SK-N-SH (cell line): ENCODE measurements at regions not wholly inside any gene's neighbourhood (a gene's known extent, or its start where the extent isn't known, plus 50 kb on each side); places are given as distances from the start of the nearest gene placed in this dataset.

ENCODE experiments used
- CTCF ChIA-PET: fragments of 300-600, 350-600 bp; formaldehyde crosslinking; extraction: SDS; loops from one replicate; lab custom pipeline; 2021; lab: Yijun Ruan, JAX
- POLR2A ChIA-PET: fragments of 350-600 bp; sonication (Branson Sonifier 250); formaldehyde crosslinking; extraction: SDS; loops from one replicate; lab custom pipeline; 2020; ENCODE audit warnings: antibody characterized with exemption, inconsistent platforms; lab: Yijun Ruan, JAX
- DNase-seq: peaks from one replicate; pipeline ENCODE4 v3.0.0; 2012
- H2AFZ ChIP-seq: fragments of 200-600 bp; sonication (generic); 2 replicates; pipeline ENCODE4 v1.8.1; 2016; ENCODE audit warnings: antibody characterized with exemption, mild to moderate bottlenecking, low read depth
- H3F3A ChIP-seq: fragments of 200-600 bp; sonication (generic); replicated peaks from 2 replicates; pipeline ENCODE3; 2016; ENCODE audit warnings: antibody characterized with exemption, mild to moderate bottlenecking; ENCODE audit not compliant: insufficient read depth
- H3K27ac ChIP-seq, 2 experiments: fragments of 200-500 bp in 1 of 2; fragments of 200-600 bp in 1 of 2; sonication (Bioruptor generic) in 1 of 2; sonication (generic), shearing (Covaris generic) in 1 of 2; 2 replicates each; pipeline versions ENCODE4 v1.5.1 to v1.6.1; 2014 to 2016; ENCODE audit warnings: low read depth in 2 of 2, inconsistent platforms in 1 of 2, low read length in 1 of 2, mild to moderate bottlenecking in 1 of 2, mixed read lengths in 1 of 2
- H3K27me3 ChIP-seq: fragments of 200-600 bp; sonication (generic), shearing (Covaris generic); 2 replicates; pipeline ENCODE4 v1.6.1; 2016; ENCODE audit warnings: mixed run types; ENCODE audit not compliant: insufficient read depth
- H3K36me3 ChIP-seq, 2 experiments: fragments of 200-500 bp in 1 of 2; fragments of 200-600 bp in 1 of 2; sonication (Bioruptor generic) in 1 of 2; sonication (generic) in 1 of 2; replicated peaks in 1 of 2; 2 replicates each; pipeline versions ENCODE3 to v1.5.1; 2014 to 2016; ENCODE audit warnings: low read length in 1 of 2, mild to moderate bottlenecking in 1 of 2; ENCODE audit not compliant: insufficient read depth in 2 of 2, control insufficient read depth in 1 of 2
- H3K4me1 ChIP-seq, 2 experiments: fragments of 200-500 bp in 1 of 2; fragments of 200-600 bp in 1 of 2; sonication (Bioruptor generic) in 1 of 2; sonication (generic), shearing (Covaris generic) in 1 of 2; 2 replicates each; pipeline versions ENCODE4 v1.5.1 to v1.6.1; 2014 to 2016; ENCODE audit warnings: low read depth in 1 of 2, low read length in 1 of 2, mixed run types in 1 of 2; ENCODE audit not compliant: insufficient read depth in 2 of 2, control insufficient read depth in 1 of 2
- H3K4me2 ChIP-seq: fragments of 200-600 bp; sonication (generic), shearing (Covaris generic); 2 replicates; pipeline ENCODE4 v1.6.1; 2017; ENCODE audit warnings: mixed run types
- H3K4me3 ChIP-seq, 2 experiments: fragments of 200-500 bp in 1 of 2; fragments of 200-600 bp in 1 of 2; sonication (Bioruptor generic) in 1 of 2; sonication (generic), shearing (Covaris generic) in 1 of 2; 2 replicates each; pipeline versions ENCODE4 v1.5.1 to v1.8.1; 2014 to 2016; ENCODE audit warnings: low read depth in 2 of 2, inconsistent platforms in 1 of 2, low read length in 1 of 2, mild to moderate bottlenecking in 1 of 2, mixed read lengths in 1 of 2, moderate library complexity in 1 of 2
- H3K79me2 ChIP-seq: fragments of 200-600 bp; sonication (generic); 2 replicates; pipeline ENCODE4 v1.8.1; 2017; ENCODE audit warnings: mild to moderate bottlenecking; ENCODE audit not compliant: insufficient read depth
- H3K9ac ChIP-seq: fragments of 200-600 bp; sonication (generic); 2 replicates; pipeline ENCODE4 v1.6.1; 2017; ENCODE audit warnings: mixed run types
- H3K9me2 ChIP-seq: fragments of 200-600 bp; sonication (generic); 2 replicates; pipeline ENCODE4 v1.6.1; 2017; ENCODE audit warnings: mixed run types
- H3K9me3 ChIP-seq: fragments of 200-600 bp; sonication (generic); 2 replicates; pipeline ENCODE4 v1.6.1; 2017; ENCODE audit warnings: mixed run types, mild to moderate bottlenecking, moderate library complexity
- H4K20me1 ChIP-seq: fragments of 200-600 bp; sonication (generic); 2 replicates; pipeline ENCODE4 v1.6.1; 2017; ENCODE audit warnings: mild to moderate bottlenecking, mixed run types; ENCODE audit not compliant: insufficient read depth
- FOXM1 ChIP-seq: IDR thresholded peaks from 2 replicates; pipeline ENCODE4 v1.4.0; 2012; ENCODE audit warnings: low read depth, mild to moderate bottlenecking
- GABPA ChIP-seq: IDR thresholded peaks from 2 replicates; pipeline ENCODE4 v1.4.0; 2012; ENCODE audit warnings: low read depth, mild to moderate bottlenecking
- GATA2 ChIP-seq: sonication (generic); formaldehyde crosslinking; IDR thresholded peaks from 2 replicates; pipeline ENCODE4 v1.5.0; 2020; ENCODE audit warnings: mild to moderate bottlenecking, missing genetic modification reagents
- MXI1 ChIP-seq: IDR thresholded peaks from 2 replicates; pipeline ENCODE4 v1.6.1; 2012; ENCODE audit warnings: mild to moderate bottlenecking, low read depth, low read length, improper control_type of control experiment
- SIN3A ChIP-seq: IDR thresholded peaks from 2 replicates; pipeline ENCODE4 v1.6.1; 2012; ENCODE audit warnings: low read depth, mild to moderate bottlenecking, low read length, moderate library complexity, borderline replicate concordance
- WGBS: methylation state at CpG from one replicate; pipeline ENCODE4 v1.1.6; 2017; ENCODE audit warnings: low lambda C conversion rate; 5-methylcytosine and 5-hydroxymethylcytosine counted together
- TF ChIP-seq, protein P1 (sequence below): fragments of 150-350 bp; IDR thresholded peaks from 2 replicates; pipeline ENCODE4 v1.6.1; 2017; ENCODE audit warnings: antibody characterized with exemption, low read length, low read depth, borderline replicate concordance
- TF ChIP-seq, protein P2 (sequence below): IDR thresholded peaks from 2 replicates; pipeline ENCODE4 v1.6.1; 2012; ENCODE audit warnings: mild to moderate bottlenecking, low read depth, low read length, moderate library complexity
- TF ChIP-seq, protein P3 (sequence below): IDR thresholded peaks from 2 replicates; pipeline ENCODE4 v1.4.0; 2012; ENCODE audit warnings: low read depth, borderline replicate concordance
- TF ChIP-seq, protein P4 (sequence below): IDR thresholded peaks from 2 replicates; pipeline ENCODE4 v1.4.0; 2012; ENCODE audit warnings: low read depth, borderline replicate concordance

DNA sequence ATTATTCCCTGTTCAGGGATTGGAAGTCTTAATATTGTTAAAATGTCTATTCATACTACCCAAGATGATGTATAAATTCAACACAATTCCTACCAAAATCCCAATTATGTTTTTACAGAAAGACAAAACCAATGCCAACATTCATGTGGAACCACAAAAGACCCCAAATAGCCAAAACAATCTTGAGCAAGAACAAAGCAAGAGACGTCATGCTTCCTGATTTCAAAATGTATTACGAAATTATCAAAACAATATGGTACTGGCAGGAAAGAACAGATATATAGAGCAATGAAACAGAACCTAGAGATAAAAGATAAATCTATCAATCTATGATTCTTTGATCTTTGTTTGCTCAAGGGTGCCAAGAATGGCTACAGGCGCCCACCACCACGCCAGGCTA, 237.9 kb downstream of the TAF11L14 start:
- H3K27me3 ChIP-seq: no peaks in the 10 kb centered on the region
- CTCF ChIA-PET: no interaction called here

DNA sequence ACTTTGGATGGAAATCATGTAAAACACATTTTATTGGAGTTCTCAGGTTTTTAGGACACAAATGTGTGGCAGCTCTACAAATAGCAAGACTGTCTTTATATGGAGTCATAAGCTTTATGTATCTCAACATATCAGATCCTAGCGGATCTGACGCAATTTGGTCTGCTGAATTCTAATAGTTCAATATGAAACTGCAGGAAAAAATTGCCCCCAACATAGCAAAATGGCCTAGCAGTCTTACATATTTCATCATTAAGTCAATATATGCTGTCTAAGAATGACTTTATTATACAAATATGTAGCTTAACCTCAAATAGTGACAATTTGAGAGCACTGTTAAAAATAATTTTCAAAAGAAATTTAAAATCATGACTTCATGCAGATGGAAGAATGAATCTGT, 244.3 kb downstream of the TAF11L14 start:
- POLR2A ChIA-PET: no interaction called here
- WGBS: 7% methylated on average over 2 of the region's 2 CpGs

More for the DNA sequence above, 237.9 kb downstream of the TAF11L14 start:
- 12% methylated on average over 4 of the region's 4 CpGs for WGBS
- H4K20me1 ChIP-seq: no peaks in the 10 kb centered on the region
- DNase-seq: no peak
- TF ChIP-seq, protein P1, sequence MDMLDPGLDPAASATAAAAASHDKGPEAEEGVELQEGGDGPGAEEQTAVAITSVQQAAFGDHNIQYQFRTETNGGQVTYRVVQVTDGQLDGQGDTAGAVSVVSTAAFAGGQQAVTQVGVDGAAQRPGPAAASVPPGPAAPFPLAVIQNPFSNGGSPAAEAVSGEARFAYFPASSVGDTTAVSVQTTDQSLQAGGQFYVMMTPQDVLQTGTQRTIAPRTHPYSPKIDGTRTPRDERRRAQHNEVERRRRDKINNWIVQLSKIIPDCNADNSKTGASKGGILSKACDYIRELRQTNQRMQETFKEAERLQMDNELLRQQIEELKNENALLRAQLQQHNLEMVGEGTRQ: no peak
- TF ChIP-seq SIN3A (no peak), GABPA (no peak)
- no peaks in the 10 kb centered on the region for H3K9me2 ChIP-seq
- POLR2A ChIA-PET: no interaction called here
- H3F3A ChIP-seq: no peaks in the 10 kb centered on the region
- H2AFZ ChIP-seq: no peak overlapping the region
- H3K9me3 ChIP-seq: peaks cover 6% of the 10 kb centered on the region; the same call in 1 of the 2 replicates
- H3K4me2 ChIP-seq: no peak overlapping the region
- no peaks in the 10 kb centered on the region for H3K4me1 ChIP-seq
- no peak overlapping the region for H3K9ac ChIP-seq
- no peaks in the 10 kb centered on the region for H3K79me2 ChIP-seq
- H3K36me3 ChIP-seq: no peaks in the 10 kb centered on the region
- no peak overlapping the region for H3K4me3 ChIP-seq
- no peak overlapping the region for H3K27ac ChIP-seq

More for the DNA sequence above, 244.3 kb downstream of the TAF11L14 start:
- no peaks in the 10 kb centered on the region for H3K9me2 ChIP-seq
- TF ChIP-seq GATA2: no peak
- TF ChIP-seq, protein P2, sequence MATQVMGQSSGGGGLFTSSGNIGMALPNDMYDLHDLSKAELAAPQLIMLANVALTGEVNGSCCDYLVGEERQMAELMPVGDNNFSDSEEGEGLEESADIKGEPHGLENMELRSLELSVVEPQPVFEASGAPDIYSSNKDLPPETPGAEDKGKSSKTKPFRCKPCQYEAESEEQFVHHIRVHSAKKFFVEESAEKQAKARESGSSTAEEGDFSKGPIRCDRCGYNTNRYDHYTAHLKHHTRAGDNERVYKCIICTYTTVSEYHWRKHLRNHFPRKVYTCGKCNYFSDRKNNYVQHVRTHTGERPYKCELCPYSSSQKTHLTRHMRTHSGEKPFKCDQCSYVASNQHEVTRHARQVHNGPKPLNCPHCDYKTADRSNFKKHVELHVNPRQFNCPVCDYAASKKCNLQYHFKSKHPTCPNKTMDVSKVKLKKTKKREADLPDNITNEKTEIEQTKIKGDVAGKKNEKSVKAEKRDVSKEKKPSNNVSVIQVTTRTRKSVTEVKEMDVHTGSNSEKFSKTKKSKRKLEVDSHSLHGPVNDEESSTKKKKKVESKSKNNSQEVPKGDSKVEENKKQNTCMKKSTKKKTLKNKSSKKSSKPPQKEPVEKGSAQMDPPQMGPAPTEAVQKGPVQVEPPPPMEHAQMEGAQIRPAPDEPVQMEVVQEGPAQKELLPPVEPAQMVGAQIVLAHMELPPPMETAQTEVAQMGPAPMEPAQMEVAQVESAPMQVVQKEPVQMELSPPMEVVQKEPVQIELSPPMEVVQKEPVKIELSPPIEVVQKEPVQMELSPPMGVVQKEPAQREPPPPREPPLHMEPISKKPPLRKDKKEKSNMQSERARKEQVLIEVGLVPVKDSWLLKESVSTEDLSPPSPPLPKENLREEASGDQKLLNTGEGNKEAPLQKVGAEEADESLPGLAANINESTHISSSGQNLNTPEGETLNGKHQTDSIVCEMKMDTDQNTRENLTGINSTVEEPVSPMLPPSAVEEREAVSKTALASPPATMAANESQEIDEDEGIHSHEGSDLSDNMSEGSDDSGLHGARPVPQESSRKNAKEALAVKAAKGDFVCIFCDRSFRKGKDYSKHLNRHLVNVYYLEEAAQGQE: no peak
- TF ChIP-seq, protein P3, sequence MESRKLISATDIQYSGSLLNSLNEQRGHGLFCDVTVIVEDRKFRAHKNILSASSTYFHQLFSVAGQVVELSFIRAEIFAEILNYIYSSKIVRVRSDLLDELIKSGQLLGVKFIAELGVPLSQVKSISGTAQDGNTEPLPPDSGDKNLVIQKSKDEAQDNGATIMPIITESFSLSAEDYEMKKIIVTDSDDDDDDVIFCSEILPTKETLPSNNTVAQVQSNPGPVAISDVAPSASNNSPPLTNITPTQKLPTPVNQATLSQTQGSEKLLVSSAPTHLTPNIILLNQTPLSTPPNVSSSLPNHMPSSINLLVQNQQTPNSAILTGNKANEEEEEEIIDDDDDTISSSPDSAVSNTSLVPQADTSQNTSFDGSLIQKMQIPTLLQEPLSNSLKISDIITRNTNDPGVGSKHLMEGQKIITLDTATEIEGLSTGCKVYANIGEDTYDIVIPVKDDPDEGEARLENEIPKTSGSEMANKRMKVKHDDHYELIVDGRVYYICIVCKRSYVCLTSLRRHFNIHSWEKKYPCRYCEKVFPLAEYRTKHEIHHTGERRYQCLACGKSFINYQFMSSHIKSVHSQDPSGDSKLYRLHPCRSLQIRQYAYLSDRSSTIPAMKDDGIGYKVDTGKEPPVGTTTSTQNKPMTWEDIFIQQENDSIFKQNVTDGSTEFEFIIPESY: no peak
- TF ChIP-seq, protein P1: no peak
- TF ChIP-seq, protein P4, sequence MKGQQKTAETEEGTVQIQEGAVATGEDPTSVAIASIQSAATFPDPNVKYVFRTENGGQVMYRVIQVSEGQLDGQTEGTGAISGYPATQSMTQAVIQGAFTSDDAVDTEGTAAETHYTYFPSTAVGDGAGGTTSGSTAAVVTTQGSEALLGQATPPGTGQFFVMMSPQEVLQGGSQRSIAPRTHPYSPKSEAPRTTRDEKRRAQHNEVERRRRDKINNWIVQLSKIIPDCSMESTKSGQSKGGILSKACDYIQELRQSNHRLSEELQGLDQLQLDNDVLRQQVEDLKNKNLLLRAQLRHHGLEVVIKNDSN: no peak
- TF ChIP-seq FOXM1: no peak
- no peak for TF ChIP-seq MXI1
- H3K4me1 ChIP-seq: no peaks in the 10 kb centered on the region
- no peak overlapping the region for H3K4me2 ChIP-seq
- H3K27ac ChIP-seq: no peak overlapping the region
- H3F3A ChIP-seq: no peaks in the 10 kb centered on the region
- H4K20me1 ChIP-seq: no peaks in the 10 kb centered on the region
- DNase-seq: no peak
- no peak overlapping the region for H3K9ac ChIP-seq
- no peaks in the 10 kb centered on the region for H3K27me3 ChIP-seq
- H3K9me3 ChIP-seq: no peaks in the 10 kb centered on the region
- no peaks in the 10 kb centered on the region for H3K79me2 ChIP-seq
- no peaks in the 10 kb centered on the region for H3K36me3 ChIP-seq
- no peak overlapping the region for H3K4me3 ChIP-seq
- CTCF ChIA-PET: no interaction called here
- no peak overlapping the region for H2AFZ ChIP-seq
